K562 (cell line): ENCODE measurements at regions not wholly inside any gene's neighbourhood (a gene's known extent, or its start where the extent isn't known, plus 50 kb on each side); places are given as distances from the start of the nearest gene placed in this dataset.

Experiments
- BACH1 ChIP-seq: fragments of 200-800 bp; sonication (Bioruptor generic); IDR thresholded peaks from 2 replicates; pipeline ENCODE4 v1.6.1; 2016; ENCODE audit warnings: missing genetic modification characterization, missing compliant biosample characterization
- CREM ChIP-seq: IDR thresholded peaks from 2 replicates; pipeline ENCODE4 v1.6.1; 2014; ENCODE audit warnings: antibody characterized with exemption, low read depth
- CSDE1 ChIP-seq, 2 experiments: fragments of 450-650 bp; IDR thresholded peaks; 2 replicates each; pipeline ENCODE4 v1.6.1; 2016; ENCODE audit warnings: mild to moderate bottlenecking in 1 of 2
- CXXC5 ChIP-seq: fragments of 250-450 bp; sonication (Bioruptor Pico); IDR thresholded peaks from 2 replicates; pipeline ENCODE4 v1.8.0; 2022; ENCODE audit warnings: inconsistent platforms, mild to moderate bottlenecking, moderate library complexity
- FOXK2 ChIP-seq, 2 experiments: fragments of 450-650 bp; IDR thresholded peaks in 1 of 2; conservative IDR thresholded peaks in 1 of 2; 2 replicates each; pipeline ENCODE4 v1.6.1; 2016; ENCODE audit warnings: low read depth in 2 of 2, mild to moderate bottlenecking in 1 of 2
- HDAC2 ChIP-seq: fragments of 450-650 bp; IDR thresholded peaks from 2 replicates; pipeline ENCODE4 v1.6.1; 2016; ENCODE audit warnings: mild to moderate bottlenecking
- MAX ChIP-seq: sonication (generic); formaldehyde crosslinking; IDR thresholded peaks from 2 replicates; pipeline ENCODE4 v1.9.0; 2022; ENCODE audit warnings: mild to moderate bottlenecking, missing genetic modification reagents
- POLR2AphosphoS2 ChIP-seq: IDR thresholded peaks from 2 replicates; pipeline ENCODE4 v1.6.1; 2012; ENCODE audit warnings: low read length, improper control_type of control experiment
- SMAD3 ChIP-seq: fragments of 450-650 bp; formaldehyde crosslinking; conservative IDR thresholded peaks from 2 replicates; pipeline ENCODE4 v1.4.0; 2020; ENCODE audit warnings: mild to moderate bottlenecking
- SNIP1 ChIP-seq: fragments of 450-650 bp; IDR thresholded peaks from 2 replicates; pipeline ENCODE4 v1.7.1; 2017; ENCODE audit warnings: low read depth, mild to moderate bottlenecking
- TBL1XR1 ChIP-seq, 2 experiments: IDR thresholded peaks; 2 replicates each; pipeline ENCODE4 v1.6.1; 2012; ENCODE audit warnings: improper control_type of control experiment in 2 of 2, low read length in 2 of 2, mild to moderate bottlenecking in 1 of 2
- U2AF1 ChIP-seq: fragments of 200-400 bp; formaldehyde crosslinking; optimal IDR thresholded peaks from 2 replicates; pipeline ENCODE3; 2017; ENCODE audit warnings: mild to moderate bottlenecking, low read depth, low read length, moderate library complexity
- ZBTB2 ChIP-seq: fragments of 450-650 bp; IDR thresholded peaks from 2 replicates; pipeline ENCODE4 v1.6.1; 2016; ENCODE audit warnings: antibody characterized with exemption
- ZBTB5 ChIP-seq: fragments of 450-650 bp; IDR thresholded peaks from 2 replicates; pipeline ENCODE4 v1.6.1; 2017; ENCODE audit warnings: antibody characterized with exemption
- ZNF140 ChIP-seq: fragments of 250-450 bp; sonication (Bioruptor Pico); IDR thresholded peaks from 2 replicates; pipeline ENCODE4 v1.8.0; 2021; ENCODE audit warnings: moderate library complexity, mild to moderate bottlenecking, inconsistent platforms
- ZNF324 ChIP-seq: fragments of 250-450 bp; sonication (Bioruptor Pico); IDR thresholded peaks from 2 replicates; pipeline ENCODE4 v1.4.0; 2020; ENCODE audit warnings: mild to moderate bottlenecking
- ZNF407 ChIP-seq: fragments of 450-650 bp; IDR thresholded peaks from 2 replicates; pipeline ENCODE4 v1.6.1; 2016; ENCODE audit warnings: low read depth
- ZNF584 ChIP-seq: fragments of 200-800 bp; sonication (Bioruptor generic); IDR thresholded peaks from 2 replicates; pipeline ENCODE4 v1.6.1; 2016; ENCODE audit warnings: low read depth, mild to moderate bottlenecking, missing genetic modification characterization, missing compliant biosample characterization

- TF ChIP-seq U2AF1 = no peak
- TF ChIP-seq HDAC2 = peak; percentile 45; the same call in 1 of the 2 replicates
- no peak for TF ChIP-seq CXXC5
- no peak for TF ChIP-seq MAX
- 0 out of 2 replicates have a peak, but pooled peaks have one; percentile 48 for TF ChIP-seq ZNF407
- TF ChIP-seq CREM = no peak
- TF ChIP-seq BACH1 (tag) = no peak
- TF ChIP-seq SNIP1 = peak; percentile 64; the same call in 1 of the 2 replicates
- TF ChIP-seq TBL1XR1 (IDR thresholded peaks at IDR 0.05; ENCODE audit: low read length in 2 of 2) = no peak
- TF ChIP-seq POLR2AphosphoS2 = no peak
- TF ChIP-seq ZNF140 (CRISPR knock-in tag) = no peak
- TF ChIP-seq ZBTB5 = peak; percentile 80
- TF ChIP-seq ZNF324 (CRISPR knock-in tag) = no peak
- TF ChIP-seq ZNF584 = no peak
- peak in 1 of 2 experiments; percentile 82; a peak in 1 of 4 replicates for TF ChIP-seq CSDE1 (IDR thresholded peaks at IDR 0.05)
- TF ChIP-seq ZBTB2 = peak; percentile 82
- no peak for TF ChIP-seq FOXK2 (conservative IDR thresholded peaks at IDR 0.05 in 1 of 2, IDR thresholded peaks at IDR 0.05 in 1 of 2; ENCODE audit: low read depth in 2 of 2)
- no peak for TF ChIP-seq SMAD3
Measured at GRCh38 chr6:27156874-27157458, 90.5 kb upstream of the PRSS16 start (continued).
